OCI-LY7 (cell line): ENCODE measurements at regions not wholly inside any gene's neighbourhood (a gene's known extent, or its start where the extent isn't known, plus 50 kb on each side); places are given as distances from the start of the nearest gene placed in this dataset.

Experiments
- BruUV-seq: library from RNA; stranded (reverse); fragments of 400-500 nt; replicated peaks from 2 replicates; lab custom pipeline; 2021; lab: Mats Ljungman, UMichigan
- CTCF ChIA-PET: fragments of 300-600 bp; sonication (Branson Sonifier 250); formaldehyde crosslinking; loops from one replicate; lab custom pipeline; 2022; ENCODE audit warnings: antibody characterized with exemption; ENCODE audit not compliant: unreplicated experiment; lab: Charles Lee
- POLR2A ChIA-PET: fragments of 300-600 bp; sonication (Branson Sonifier 250); formaldehyde crosslinking; loops from one replicate; lab custom pipeline; 2022; ENCODE audit warnings: antibody characterized with exemption; lab: Charles Lee
- DNase-seq: peaks from one replicate; pipeline ENCODE4 v3.0.0-alpha.2; 2015; ENCODE audit warnings: low spot score
- H2AFZ ChIP-seq: fragments of 200-600 bp; sonication (generic), shearing (Covaris generic); 2 replicates; pipeline ENCODE4 v1.6.1; 2014; ENCODE audit warnings: mild to moderate bottlenecking, antibody characterized with exemption, low read length, moderate library complexity
- H3K27ac ChIP-seq: fragments of 200-600 bp; sonication (generic); 2 replicates; pipeline ENCODE4 v1.5.1; 2014; ENCODE audit warnings: mixed run types, low read depth, mild to moderate bottlenecking, moderate library complexity, low read length, inconsistent platforms; ENCODE audit not compliant: poor library complexity, severe bottlenecking
- H3K36me3 ChIP-seq: fragments of 200-600 bp; sonication (generic); 2 replicates; pipeline ENCODE4 v1.6.1; 2014; ENCODE audit warnings: mild to moderate bottlenecking, antibody characterized with exemption, low read length, moderate library complexity, mixed read lengths; ENCODE audit not compliant: insufficient read depth
- H3K4me1 ChIP-seq: fragments of 200-600 bp; sonication (generic); 2 replicates; pipeline ENCODE4 v1.5.1; 2014; ENCODE audit warnings: mild to moderate bottlenecking, low read length; ENCODE audit not compliant: insufficient read depth, poor library complexity, severe bottlenecking
- H3K4me2 ChIP-seq: fragments of 200-600 bp; sonication (generic); 2 replicates; pipeline ENCODE4 v1.6.1; 2014; ENCODE audit warnings: mild to moderate bottlenecking, low read length
- H3K4me3 ChIP-seq: fragments of 200-600 bp; sonication (generic); 2 replicates; pipeline ENCODE4 v1.5.1; 2014; ENCODE audit warnings: mild to moderate bottlenecking, low read depth, low read length; ENCODE audit not compliant: poor library complexity, severe bottlenecking
- H3K79me2 ChIP-seq: fragments of 200-600 bp; sonication (generic); 2 replicates; pipeline ENCODE4 v1.6.1; 2016; ENCODE audit warnings: low read depth, mild to moderate bottlenecking, low read length, moderate library complexity, mixed read lengths; ENCODE audit not compliant: insufficient read depth
- H3K9me2 ChIP-seq: fragments of 200-600 bp; sonication (generic); 2 replicates; pipeline ENCODE4 v1.6.1; 2016; ENCODE audit warnings: mild to moderate bottlenecking, low read length, mixed read lengths; ENCODE audit not compliant: insufficient read depth
- H3K9me3 ChIP-seq: fragments of 200-600 bp; sonication (generic); 2 replicates; pipeline ENCODE4 v1.6.1; 2014; ENCODE audit warnings: mild to moderate bottlenecking, mixed run types, low read length, mixed read lengths
- H4K20me1 ChIP-seq: fragments of 200-600 bp; sonication (generic); 2 replicates; pipeline ENCODE4 v1.6.1; 2014; ENCODE audit warnings: mild to moderate bottlenecking, antibody characterized with exemption, low read length, moderate library complexity, mixed read lengths; ENCODE audit not compliant: insufficient read depth
- CTCF ChIP-seq: fragments of 200-600 bp; sonication (generic); conservative IDR thresholded peaks from 2 replicates; pipeline ENCODE4 v1.5.1; 2014; ENCODE audit warnings: mild to moderate bottlenecking, antibody characterized with exemption, low read length, moderate library complexity, mixed read lengths
- EZH2phosphoT487 ChIP-seq: fragments of 200-600 bp; sonication (generic); IDR thresholded peaks from 2 replicates; pipeline ENCODE4 v1.6.1; 2018; ENCODE audit warnings: low read depth, borderline replicate concordance, mild to moderate bottlenecking, mixed run types, antibody characterized with exemption, low read length, moderate library complexity, mixed read lengths
- intact Hi-C: fragments of 100-400 bp; cut with micrococcal nuclease; formaldehyde crosslinking; loops from one replicate; pipeline ENCODE4 v1.10.0; 2022; ENCODE audit not compliant: unreplicated experiment

DNA sequence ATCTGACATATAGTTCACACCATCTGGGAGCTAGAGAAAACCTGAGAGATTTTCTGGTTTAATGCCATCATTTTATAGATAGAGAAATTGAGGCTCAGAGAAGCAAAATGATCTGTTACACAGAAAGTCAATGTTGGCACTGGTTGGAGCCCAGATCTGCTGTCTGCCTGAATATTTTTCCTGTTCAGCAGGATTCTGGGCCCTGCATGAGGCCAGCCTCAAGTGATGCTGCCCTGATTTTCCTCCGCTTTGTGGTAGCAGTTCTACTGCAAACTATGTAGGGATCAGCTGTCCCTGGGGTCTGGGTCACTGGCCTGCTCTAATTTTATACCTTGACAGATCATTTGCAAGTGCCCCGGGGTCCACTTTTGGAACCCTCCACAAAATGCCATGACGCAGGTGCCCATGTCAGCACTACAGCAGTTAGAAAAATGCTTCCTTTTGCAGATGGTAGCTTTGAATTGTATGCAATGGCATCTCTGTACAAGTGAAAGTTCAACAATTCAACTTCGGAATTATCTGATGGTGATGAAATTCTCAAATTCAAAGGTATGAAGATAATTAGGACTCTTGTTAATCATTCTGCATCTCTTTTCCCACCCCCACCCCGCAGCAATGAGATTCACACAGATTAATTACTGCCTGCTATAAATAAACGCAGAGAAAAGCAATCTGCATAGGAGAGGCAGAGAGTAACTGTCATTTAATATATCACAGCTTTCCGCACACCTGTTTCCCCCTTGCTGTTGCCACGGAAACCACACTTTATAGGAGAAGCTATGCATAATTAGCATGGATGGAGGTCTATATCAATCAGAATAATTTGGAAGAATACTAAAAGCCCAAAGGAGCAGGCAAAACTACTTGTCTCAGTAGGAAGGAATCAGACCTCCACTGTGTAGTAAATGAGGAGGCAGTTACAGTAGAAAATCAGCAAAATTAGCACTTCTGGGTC is 222.6 kb downstream of the PDCD6IP start:
- TF ChIP-seq EZH2phosphoT487 (no peak), CTCF (no peak)
- Histone ChIP-seq H3K4me1 (peaks cover 81% of the 10 kb centered on the region), H3K4me2 (peak overlapping the region; percentile 78)

GRCh38 chr3:34022147-34022546 is 223.7 kb downstream of the PDCD6IP start:
- Histone ChIP-seq H3K79me2 (no peaks in the 10 kb centered on the region), H3K4me3 (peak overlapping the region; percentile 52), H3K9me3 (peaks cover 9% of the 10 kb centered on the region; the same call in 1 of the 2 replicates), H4K20me1 (no peaks in the 10 kb centered on the region), H2AFZ (peak overlapping the region; percentile 83), H3K36me3 (peaks cover 17% of the 10 kb centered on the region), H3K9me2 (no peaks in the 10 kb centered on the region), H3K27ac (peak overlapping the region; percentile 97), H3K4me1 (peaks cover 70% of the 10 kb centered on the region), H3K4me2 (peak overlapping the region; percentile 78)
- no peak for TF ChIP-seq CTCF
- no peak for TF ChIP-seq EZH2phosphoT487
- ChIA-PET POLR2A (interaction anchor here (0.6 to 2.5 kb wide), 4 partner anchors 10 to 623 kb away, joined by 3 to 8 read pairs (median 4); partner anchors contain the start of gene PDCD6IP), CTCF (no interaction called here)
- intact Hi-C loops: loop anchor here (5.0 kb wide), 1 partner anchor 85 kb away; no protein-coding TSS in a partner anchor
- BruUV-seq: no TSS peak
- peak; percentile 41 for DNase-seq

More for the DNA sequence above, 222.6 kb downstream of the PDCD6IP start:
- DNase-seq: peak; percentile 82
- peak overlapping the region; percentile 97 for H3K27ac ChIP-seq
- peaks cover 9% of the 10 kb centered on the region; the same call in 1 of the 2 replicates for H3K9me3 ChIP-seq
- intact Hi-C loops: loop anchor here (5.0 kb wide), 1 partner anchor 86 kb away; no protein-coding TSS in a partner anchor
- ChIA-PET POLR2A (interaction anchor here (1.3 to 2.0 kb wide), 4 partner anchors 12 to 222 kb away, joined by 3 to 6 read pairs (median 5); partner anchors contain the start of gene PDCD6IP), CTCF (interaction anchor here (0.6 kb wide), 1 partner anchor 283 kb away, joined by 3 read pairs; no protein-coding TSS in a partner anchor)
- H3K36me3 ChIP-seq: peaks cover 17% of the 10 kb centered on the region
- no peaks in the 10 kb centered on the region for H3K79me2 ChIP-seq
- peak overlapping the region; percentile 52 for H3K4me3 ChIP-seq
- H3K9me2 ChIP-seq: no peaks in the 10 kb centered on the region
- H2AFZ ChIP-seq: peak overlapping the region; percentile 83
- H4K20me1 ChIP-seq: no peaks in the 10 kb centered on the region
- no TSS peak for BruUV-seq
